ENCODE measurements at regions not wholly inside any gene's neighbourhood (a gene's known extent, or its start where the extent isn't known, plus 50 kb on each side); places are given as distances from the start of the nearest gene placed in this dataset.

- no peak for ATAC-seq
- intact Hi-C loops (cut with DNase I), result no loop called here
- Histone ChIP-seq H3K4me1 (no peaks in the 10 kb centered on the region), H3K4me3 (no peak overlapping the region), H3K27me3 (no peaks in the 10 kb centered on the region), H3K27ac (no peak overlapping the region), H3K9me3 (no peaks in the 10 kb centered on the region), H3K36me3 (replicated peaks in 1 of 2; ENCODE audit: insufficient read depth in 1 of 2, low read depth in 2 of 2) (no peaks in the 10 kb centered on the region)
- whole genome bisulfite sequencing, 2 donors, result 59 to 74% methylated on average over 6 of the region's 6 CpGs
- no peak for TF ChIP-seq POLR2A (IDR thresholded peaks at IDR 0.05)
- DNase-seq, result no peak
Observed at GRCh38 chr11:11075515-11076171, 217.8 kb upstream of the ZBED5 start.

GRCh38 chr11:11074686-11075335, 217.0 kb upstream of the ZBED5 start:
- WGBS, 2 donors, result 88% methylated on average over 6 to 11 of the region's 11 CpGs
- no peak overlapping the region for H3K27ac ChIP-seq

GRCh38 chr11:11073996-11074395, 216.1 kb upstream of the ZBED5 start:
- intact Hi-C loops (cut with DNase I), result no loop called here
- TF ChIP-seq CTCF (IDR thresholded peaks at IDR 0.05), result no peak
- H3K4me1 ChIP-seq, result no peaks in the 10 kb centered on the region
- no peaks in the 10 kb centered on the region for H3K9me3 ChIP-seq
- 53 to 64% methylated on average over 1 of the region's 1 CpG for WGBS, 2 donors
- ATAC-seq, result no peak
- no peaks in the 10 kb centered on the region for H3K36me3 ChIP-seq (replicated peaks in 1 of 2; ENCODE audit: insufficient read depth in 1 of 2, low read depth in 2 of 2)
- no peak overlapping the region for H3K27ac ChIP-seq
- no peak for DNase-seq
- no peak overlapping the region for H3K4me3 ChIP-seq
- no peaks in the 10 kb centered on the region for H3K27me3 ChIP-seq

More at GRCh38 chr11:11074686-11075335, 217.0 kb upstream of the ZBED5 start:
- ATAC-seq (no peak), DNase-seq (no peak)
- H3K27me3 ChIP-seq, result no peaks in the 10 kb centered on the region
- no peaks in the 10 kb centered on the region for H3K9me3 ChIP-seq
- no peaks in the 10 kb centered on the region for H3K4me1 ChIP-seq
- H3K36me3 ChIP-seq (replicated peaks in 1 of 2; ENCODE audit: insufficient read depth in 1 of 2, low read depth in 2 of 2), result no peaks in the 10 kb centered on the region
- no peak for TF ChIP-seq CTCF (IDR thresholded peaks at IDR 0.05)
- no peak overlapping the region for H3K4me3 ChIP-seq
- intact Hi-C loops (cut with DNase I), result no loop called here

- 70 to 71% methylated on average over 3 of the region's 3 CpGs for WGBS, 2 donors
- H3K27ac ChIP-seq, result no peak overlapping the region
- H3K27me3 ChIP-seq, result no peaks in the 10 kb centered on the region
- TF ChIP-seq POLR2A (IDR thresholded peaks at IDR 0.05) (no peak), CTCF (IDR thresholded peaks at IDR 0.05) (no peak)
- no peak for DNase-seq
- intact Hi-C loops (cut with DNase I), result no loop called here
- ATAC-seq, result no peak
- H3K36me3 ChIP-seq (replicated peaks in 1 of 2; ENCODE audit: insufficient read depth in 1 of 2, low read depth in 2 of 2), result no peaks in the 10 kb centered on the region
- H3K9me3 ChIP-seq, result no peaks in the 10 kb centered on the region
- no peak overlapping the region for H3K4me3 ChIP-seq
- H3K4me1 ChIP-seq, result no peaks in the 10 kb centered on the region
Observed at GRCh38 chr11:11072067-11072466, 214.2 kb upstream of the ZBED5 start.

- DNase-seq (no peak), ATAC-seq (no peak)
- intact Hi-C loops (cut with DNase I), result no loop called here
- no peaks in the 10 kb centered on the region for H3K36me3 ChIP-seq (replicated peaks in 1 of 2; ENCODE audit: insufficient read depth in 1 of 2, low read depth in 2 of 2)
- no peak for TF ChIP-seq CTCF (IDR thresholded peaks at IDR 0.05)
- no peak for TF ChIP-seq POLR2A (IDR thresholded peaks at IDR 0.05)
- no peak overlapping the region for H3K27ac ChIP-seq
- no peaks in the 10 kb centered on the region for H3K4me1 ChIP-seq
- 20 to 36% methylated on average over 1 of the region's 1 CpG for WGBS, 2 donors
- H3K27me3 ChIP-seq, result no peaks in the 10 kb centered on the region
- H3K4me3 ChIP-seq, result no peak overlapping the region
- H3K9me3 ChIP-seq, result no peaks in the 10 kb centered on the region
Observed at GRCh38 chr11:11071486-11071885, 213.6 kb upstream of the ZBED5 start.
